ENCODE measurements at regions not wholly inside any gene's neighbourhood (a gene's known extent, or its start where the extent isn't known, plus 50 kb on each side); places are given as distances from the start of the nearest gene placed in this dataset.

DNA sequence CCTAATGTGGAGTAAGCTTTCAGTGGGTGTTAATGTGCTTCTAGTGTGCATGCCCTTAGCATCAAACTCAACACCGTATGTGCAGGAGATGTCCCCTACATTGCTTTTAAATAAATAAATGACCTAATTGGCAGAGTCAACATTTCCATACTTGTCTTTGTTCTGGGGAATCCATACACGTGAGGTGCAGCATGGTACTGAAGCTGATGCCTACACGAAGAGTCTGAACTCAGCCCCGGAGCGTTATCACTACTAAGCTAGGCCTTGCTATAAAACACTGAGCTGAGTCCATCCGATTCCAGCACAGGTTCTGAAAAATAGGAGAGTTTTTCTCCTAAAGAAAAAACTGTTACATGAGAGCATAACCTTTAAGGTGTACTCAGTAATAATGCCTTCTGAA, 125.0 kb upstream of the DYRK2 start:
- no peak for DNase-seq (ENCODE audit: low spot score)
- Histone ChIP-seq H3K4me3 (ENCODE audit: low read depth in 1 of 3, low read length in 3 of 3) (no peak overlapping the region), H3K36me3 (ENCODE audit: control insufficient read depth in 4 of 4, insufficient read depth in 3 of 4, low read depth in 1 of 4, low read length in 3 of 4) (no peaks in the 10 kb centered on the region), H3K9me3 (ENCODE audit: control insufficient read depth in 4 of 4, low read length in 3 of 4) (no peaks in the 10 kb centered on the region), H3K4me1 (ENCODE audit: control insufficient read depth in 4 of 4, insufficient read depth in 4 of 4, low read length in 3 of 4) (no peaks in the 10 kb centered on the region), H3K27me3 (ENCODE audit: control insufficient read depth in 4 of 4, insufficient read depth in 4 of 4, low read length in 3 of 4) (peaks cover 0 to 2% (median 0%) of the 10 kb centered on the region in 4 donors), H3K9ac (ENCODE audit: low read depth in 1 of 2, low read length in 2 of 2) (no peak overlapping the region), H3K27ac (ENCODE audit: low read depth in 1 of 2, low read length in 2 of 2) (no peak overlapping the region)
- 82% methylated on average over 6 of the region's 6 CpGs for WGBS
- no peak for TF ChIP-seq RAD21 (IDR thresholded peaks at IDR 0.05)
- TF ChIP-seq, protein P1, sequence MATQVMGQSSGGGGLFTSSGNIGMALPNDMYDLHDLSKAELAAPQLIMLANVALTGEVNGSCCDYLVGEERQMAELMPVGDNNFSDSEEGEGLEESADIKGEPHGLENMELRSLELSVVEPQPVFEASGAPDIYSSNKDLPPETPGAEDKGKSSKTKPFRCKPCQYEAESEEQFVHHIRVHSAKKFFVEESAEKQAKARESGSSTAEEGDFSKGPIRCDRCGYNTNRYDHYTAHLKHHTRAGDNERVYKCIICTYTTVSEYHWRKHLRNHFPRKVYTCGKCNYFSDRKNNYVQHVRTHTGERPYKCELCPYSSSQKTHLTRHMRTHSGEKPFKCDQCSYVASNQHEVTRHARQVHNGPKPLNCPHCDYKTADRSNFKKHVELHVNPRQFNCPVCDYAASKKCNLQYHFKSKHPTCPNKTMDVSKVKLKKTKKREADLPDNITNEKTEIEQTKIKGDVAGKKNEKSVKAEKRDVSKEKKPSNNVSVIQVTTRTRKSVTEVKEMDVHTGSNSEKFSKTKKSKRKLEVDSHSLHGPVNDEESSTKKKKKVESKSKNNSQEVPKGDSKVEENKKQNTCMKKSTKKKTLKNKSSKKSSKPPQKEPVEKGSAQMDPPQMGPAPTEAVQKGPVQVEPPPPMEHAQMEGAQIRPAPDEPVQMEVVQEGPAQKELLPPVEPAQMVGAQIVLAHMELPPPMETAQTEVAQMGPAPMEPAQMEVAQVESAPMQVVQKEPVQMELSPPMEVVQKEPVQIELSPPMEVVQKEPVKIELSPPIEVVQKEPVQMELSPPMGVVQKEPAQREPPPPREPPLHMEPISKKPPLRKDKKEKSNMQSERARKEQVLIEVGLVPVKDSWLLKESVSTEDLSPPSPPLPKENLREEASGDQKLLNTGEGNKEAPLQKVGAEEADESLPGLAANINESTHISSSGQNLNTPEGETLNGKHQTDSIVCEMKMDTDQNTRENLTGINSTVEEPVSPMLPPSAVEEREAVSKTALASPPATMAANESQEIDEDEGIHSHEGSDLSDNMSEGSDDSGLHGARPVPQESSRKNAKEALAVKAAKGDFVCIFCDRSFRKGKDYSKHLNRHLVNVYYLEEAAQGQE (IDR thresholded peaks at IDR 0.05): no peak
- TF ChIP-seq, protein P2, sequence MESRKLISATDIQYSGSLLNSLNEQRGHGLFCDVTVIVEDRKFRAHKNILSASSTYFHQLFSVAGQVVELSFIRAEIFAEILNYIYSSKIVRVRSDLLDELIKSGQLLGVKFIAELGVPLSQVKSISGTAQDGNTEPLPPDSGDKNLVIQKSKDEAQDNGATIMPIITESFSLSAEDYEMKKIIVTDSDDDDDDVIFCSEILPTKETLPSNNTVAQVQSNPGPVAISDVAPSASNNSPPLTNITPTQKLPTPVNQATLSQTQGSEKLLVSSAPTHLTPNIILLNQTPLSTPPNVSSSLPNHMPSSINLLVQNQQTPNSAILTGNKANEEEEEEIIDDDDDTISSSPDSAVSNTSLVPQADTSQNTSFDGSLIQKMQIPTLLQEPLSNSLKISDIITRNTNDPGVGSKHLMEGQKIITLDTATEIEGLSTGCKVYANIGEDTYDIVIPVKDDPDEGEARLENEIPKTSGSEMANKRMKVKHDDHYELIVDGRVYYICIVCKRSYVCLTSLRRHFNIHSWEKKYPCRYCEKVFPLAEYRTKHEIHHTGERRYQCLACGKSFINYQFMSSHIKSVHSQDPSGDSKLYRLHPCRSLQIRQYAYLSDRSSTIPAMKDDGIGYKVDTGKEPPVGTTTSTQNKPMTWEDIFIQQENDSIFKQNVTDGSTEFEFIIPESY (IDR thresholded peaks at IDR 0.05): no peak

GRCh38 chr12:67524861-67525616, 123.5 kb upstream of the DYRK2 start:
- H3K9ac ChIP-seq (ENCODE audit: low read depth in 1 of 2, low read length in 2 of 2): no peak overlapping the region
- H3K4me1 ChIP-seq (ENCODE audit: control insufficient read depth in 4 of 4, insufficient read depth in 4 of 4, low read length in 3 of 4): no peaks in the 10 kb centered on the region
- peaks cover 0 to 2% (median 0%) of the 10 kb centered on the region in 4 donors for H3K27me3 ChIP-seq (ENCODE audit: control insufficient read depth in 4 of 4, insufficient read depth in 4 of 4, low read length in 3 of 4)
- 63% methylated on average over 11 of the region's 11 CpGs for WGBS
- TF ChIP-seq SP1 (IDR thresholded peaks at IDR 0.05): no peak
- no peaks in the 10 kb centered on the region for H3K9me3 ChIP-seq (ENCODE audit: control insufficient read depth in 4 of 4, low read length in 3 of 4)
- DNase-seq (ENCODE audit: low spot score): no peak
- H3K4me3 ChIP-seq (ENCODE audit: low read depth in 1 of 3, low read length in 3 of 3): no peak overlapping the region
- no peaks in the 10 kb centered on the region for H3K36me3 ChIP-seq (ENCODE audit: control insufficient read depth in 4 of 4, insufficient read depth in 3 of 4, low read depth in 1 of 4, low read length in 3 of 4)
- no peak overlapping the region for H3K27ac ChIP-seq (ENCODE audit: low read depth in 1 of 2, low read length in 2 of 2)

- no peak overlapping the region for H3K27ac ChIP-seq (ENCODE audit: low read depth in 1 of 2, low read length in 2 of 2)
- H3K27me3 ChIP-seq (ENCODE audit: control insufficient read depth in 4 of 4, insufficient read depth in 4 of 4, low read length in 3 of 4): peaks cover 0 to 2% (median 0%) of the 10 kb centered on the region in 4 donors
- no peaks in the 10 kb centered on the region for H3K4me1 ChIP-seq (ENCODE audit: control insufficient read depth in 4 of 4, insufficient read depth in 4 of 4, low read length in 3 of 4)
- H3K36me3 ChIP-seq (ENCODE audit: control insufficient read depth in 4 of 4, insufficient read depth in 3 of 4, low read depth in 1 of 4, low read length in 3 of 4): no peaks in the 10 kb centered on the region
- no peak overlapping the region for H3K9ac ChIP-seq (ENCODE audit: low read depth in 1 of 2, low read length in 2 of 2)
- no peak for DNase-seq (ENCODE audit: low spot score)
- H3K9me3 ChIP-seq (ENCODE audit: control insufficient read depth in 4 of 4, low read length in 3 of 4): no peaks in the 10 kb centered on the region
- no peak overlapping the region for H3K4me3 ChIP-seq (ENCODE audit: low read depth in 1 of 3, low read length in 3 of 3)
- 64% methylated on average over 1 of the region's 1 CpG for WGBS
- TF ChIP-seq JUND (IDR thresholded peaks at IDR 0.05): no peak
- no peak for TF ChIP-seq GABPA (IDR thresholded peaks at IDR 0.05 in 1 of 2, conservative IDR thresholded peaks at IDR 0.05 in 1 of 2)
- TF ChIP-seq FOXA1 (IDR thresholded peaks at IDR 0.05): no peak
- TF ChIP-seq, protein P1 (IDR thresholded peaks at IDR 0.05): no peak
- no peak for TF ChIP-seq FOXA2 (IDR thresholded peaks at IDR 0.05)
- TF ChIP-seq, protein P3, sequence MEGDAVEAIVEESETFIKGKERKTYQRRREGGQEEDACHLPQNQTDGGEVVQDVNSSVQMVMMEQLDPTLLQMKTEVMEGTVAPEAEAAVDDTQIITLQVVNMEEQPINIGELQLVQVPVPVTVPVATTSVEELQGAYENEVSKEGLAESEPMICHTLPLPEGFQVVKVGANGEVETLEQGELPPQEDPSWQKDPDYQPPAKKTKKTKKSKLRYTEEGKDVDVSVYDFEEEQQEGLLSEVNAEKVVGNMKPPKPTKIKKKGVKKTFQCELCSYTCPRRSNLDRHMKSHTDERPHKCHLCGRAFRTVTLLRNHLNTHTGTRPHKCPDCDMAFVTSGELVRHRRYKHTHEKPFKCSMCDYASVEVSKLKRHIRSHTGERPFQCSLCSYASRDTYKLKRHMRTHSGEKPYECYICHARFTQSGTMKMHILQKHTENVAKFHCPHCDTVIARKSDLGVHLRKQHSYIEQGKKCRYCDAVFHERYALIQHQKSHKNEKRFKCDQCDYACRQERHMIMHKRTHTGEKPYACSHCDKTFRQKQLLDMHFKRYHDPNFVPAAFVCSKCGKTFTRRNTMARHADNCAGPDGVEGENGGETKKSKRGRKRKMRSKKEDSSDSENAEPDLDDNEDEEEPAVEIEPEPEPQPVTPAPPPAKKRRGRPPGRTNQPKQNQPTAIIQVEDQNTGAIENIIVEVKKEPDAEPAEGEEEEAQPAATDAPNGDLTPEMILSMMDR (IDR thresholded peaks at IDR 0.05; ENCODE audit: low read depth, low read length, missing input control): no peak
- no peak for TF ChIP-seq SP1 (IDR thresholded peaks at IDR 0.05)
Measured at GRCh38 chr12:67525617-67525884, 123.0 kb upstream of the DYRK2 start.
